Type B pancreatic cell (in vitro differentiated cells): ENCODE measurements at regions not wholly inside any gene's neighbourhood (a gene's known extent, or its start where the extent isn't known, plus 50 kb on each side); places are given as distances from the start of the nearest gene placed in this dataset.

Source experiments
- DNase-seq: peaks from one replicate; pipeline ENCODE4 v3.0.0; 2021; ENCODE audit warnings: mixed read lengths; ENCODE audit not compliant: unreplicated experiment; ENCODE audit errors: extremely low spot score
- H3K27ac Mint-ChIP-seq: 2 replicates; pipeline ENCODE4 v1.8.0; 2021; ENCODE audit warnings: mild to moderate bottlenecking, mixed read lengths
- H3K27me3 Mint-ChIP-seq: 2 replicates; pipeline ENCODE4 v1.8.0; 2021; ENCODE audit warnings: mixed read lengths
- H3K36me3 Mint-ChIP-seq: 2 replicates; pipeline ENCODE4 v1.8.0; 2021; ENCODE audit warnings: mixed read lengths
- H3K4me1 Mint-ChIP-seq: one replicate; pipeline ENCODE4 v1.8.0; 2021; ENCODE audit warnings: mixed read lengths; ENCODE audit not compliant: unreplicated experiment
- H3K4me3 Mint-ChIP-seq: 2 replicates; pipeline ENCODE4 v1.8.0; 2021; ENCODE audit warnings: mild to moderate bottlenecking, mixed read lengths
- H3K9me3 Mint-ChIP-seq: 2 replicates; pipeline ENCODE4 v1.8.0; 2021; ENCODE audit warnings: mixed read lengths
- TF ChIP-seq, protein P1 (sequence below): fragments of 200-600 bp; sonication (generic); conservative IDR thresholded peaks from 2 replicates; pipeline ENCODE4 v1.5.0; 2021; ENCODE audit warnings: antibody characterized with exemption, mild to moderate bottlenecking

DNA sequence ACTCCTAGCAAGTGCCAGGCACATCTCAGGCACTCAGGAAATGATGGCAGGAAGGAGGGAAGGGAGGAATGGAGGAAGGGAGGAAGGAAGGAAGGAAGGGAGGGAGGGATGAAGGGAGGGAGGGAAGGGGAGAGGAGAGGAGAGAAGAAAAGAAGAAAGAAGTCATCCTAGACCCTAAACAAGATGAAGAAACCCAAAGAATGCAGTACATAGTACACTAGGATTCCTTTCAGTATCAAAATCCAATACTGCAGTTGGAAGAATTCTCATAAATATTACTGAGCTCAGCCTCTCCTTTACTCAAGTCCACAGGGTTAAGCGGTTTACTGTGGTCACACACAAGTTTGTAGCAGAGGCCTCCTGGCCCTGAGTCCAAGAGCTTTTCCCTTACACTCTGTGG lies 155.7 kb upstream of the ETAA1 start:
- peaks cover 6% of the 10 kb centered on the region for H3K27me3 Mint-ChIP-seq
- H3K9me3 Mint-ChIP-seq: no peaks in the 10 kb centered on the region
- H3K4me3 Mint-ChIP-seq: no peak overlapping the region
- TF ChIP-seq, protein P1, sequence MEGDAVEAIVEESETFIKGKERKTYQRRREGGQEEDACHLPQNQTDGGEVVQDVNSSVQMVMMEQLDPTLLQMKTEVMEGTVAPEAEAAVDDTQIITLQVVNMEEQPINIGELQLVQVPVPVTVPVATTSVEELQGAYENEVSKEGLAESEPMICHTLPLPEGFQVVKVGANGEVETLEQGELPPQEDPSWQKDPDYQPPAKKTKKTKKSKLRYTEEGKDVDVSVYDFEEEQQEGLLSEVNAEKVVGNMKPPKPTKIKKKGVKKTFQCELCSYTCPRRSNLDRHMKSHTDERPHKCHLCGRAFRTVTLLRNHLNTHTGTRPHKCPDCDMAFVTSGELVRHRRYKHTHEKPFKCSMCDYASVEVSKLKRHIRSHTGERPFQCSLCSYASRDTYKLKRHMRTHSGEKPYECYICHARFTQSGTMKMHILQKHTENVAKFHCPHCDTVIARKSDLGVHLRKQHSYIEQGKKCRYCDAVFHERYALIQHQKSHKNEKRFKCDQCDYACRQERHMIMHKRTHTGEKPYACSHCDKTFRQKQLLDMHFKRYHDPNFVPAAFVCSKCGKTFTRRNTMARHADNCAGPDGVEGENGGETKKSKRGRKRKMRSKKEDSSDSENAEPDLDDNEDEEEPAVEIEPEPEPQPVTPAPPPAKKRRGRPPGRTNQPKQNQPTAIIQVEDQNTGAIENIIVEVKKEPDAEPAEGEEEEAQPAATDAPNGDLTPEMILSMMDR: no peak
- H3K4me1 Mint-ChIP-seq: peaks cover 4% of the 10 kb centered on the region
- no peak for DNase-seq
- no peak overlapping the region for H3K27ac Mint-ChIP-seq
- no peaks in the 10 kb centered on the region for H3K36me3 Mint-ChIP-seq

GRCh38 chr2:67242456-67242855 lies 154.7 kb upstream of the ETAA1 start:
- TF ChIP-seq, protein P1: no peak
- H3K27ac Mint-ChIP-seq: no peak overlapping the region
- peaks cover 6% of the 10 kb centered on the region for H3K27me3 Mint-ChIP-seq
- H3K9me3 Mint-ChIP-seq: no peaks in the 10 kb centered on the region
- no peak for DNase-seq
- peaks cover 4% of the 10 kb centered on the region for H3K4me1 Mint-ChIP-seq
- no peak overlapping the region for H3K4me3 Mint-ChIP-seq
- no peaks in the 10 kb centered on the region for H3K36me3 Mint-ChIP-seq

DNA sequence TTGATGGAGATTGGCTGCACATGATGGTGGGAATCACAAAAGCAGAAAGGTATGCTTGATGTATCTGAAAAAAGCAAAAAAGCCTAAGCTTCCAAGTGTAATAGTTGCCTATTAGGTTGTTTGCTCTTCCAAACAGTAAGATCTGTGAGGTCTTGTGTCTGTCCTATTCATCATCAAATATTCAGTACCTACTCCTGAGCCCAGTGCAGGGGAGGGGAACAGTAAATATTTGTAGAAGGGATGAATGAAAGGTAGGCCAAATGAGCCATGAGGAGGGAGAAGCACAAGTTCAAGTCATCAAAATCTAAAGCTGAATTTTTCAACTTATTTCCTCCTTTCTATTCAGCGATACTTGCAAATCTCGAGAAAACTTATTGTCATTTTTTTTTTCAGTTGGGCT lies 153.2 kb upstream of the ETAA1 start:
- Mint-ChIP-seq H3K36me3 (no peaks in the 10 kb centered on the region), H3K27me3 (peaks cover 2% of the 10 kb centered on the region), H3K4me1 (no peaks in the 10 kb centered on the region), H3K9me3 (no peaks in the 10 kb centered on the region), H3K27ac (no peak overlapping the region), H3K4me3 (no peak overlapping the region)
- TF ChIP-seq, protein P1: no peak
- DNase-seq: no peak

DNA sequence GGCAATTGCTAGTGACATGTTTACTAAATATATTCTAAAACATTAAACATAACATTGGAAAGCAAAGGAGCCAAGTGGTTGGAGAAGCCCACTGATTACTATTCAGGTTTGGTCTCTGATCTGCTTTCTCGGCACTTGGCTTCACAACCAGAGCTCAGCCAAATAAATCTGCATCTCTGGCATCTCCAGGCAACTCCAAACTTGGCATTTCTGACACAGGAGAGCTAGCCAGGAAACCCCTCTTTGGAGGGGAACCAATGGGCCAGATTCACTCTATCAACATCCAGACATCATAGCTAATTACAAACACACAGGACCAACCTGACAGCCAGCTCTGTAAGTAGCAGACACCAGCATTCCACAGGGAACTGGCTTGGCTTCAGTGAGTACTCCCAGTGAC lies 150.3 kb upstream of the ETAA1 start:
- Mint-ChIP-seq H3K9me3 (peaks cover 10% of the 10 kb centered on the region), H3K27ac (no peak overlapping the region), H3K27me3 (peaks cover 2% of the 10 kb centered on the region), H3K36me3 (no peaks in the 10 kb centered on the region), H3K4me3 (no peak overlapping the region), H3K4me1 (no peaks in the 10 kb centered on the region)
- DNase-seq: no peak
- TF ChIP-seq, protein P1: no peak

GRCh38 chr2:67251741-67252140 lies 145.4 kb upstream of the ETAA1 start:
- H3K36me3 Mint-ChIP-seq: no peaks in the 10 kb centered on the region
- no peak overlapping the region for H3K4me3 Mint-ChIP-seq
- no peak overlapping the region for H3K27ac Mint-ChIP-seq
- DNase-seq: no peak
- H3K9me3 Mint-ChIP-seq: peaks cover 10% of the 10 kb centered on the region
- TF ChIP-seq, protein P1: no peak
- H3K27me3 Mint-ChIP-seq: peaks cover 4% of the 10 kb centered on the region
- no peaks in the 10 kb centered on the region for H3K4me1 Mint-ChIP-seq
